GM21390 (cell line): ENCODE measurements at regions not wholly inside any gene's neighbourhood (a gene's known extent, or its start where the extent isn't known, plus 50 kb on each side); places are given as distances from the start of the nearest gene placed in this dataset.

Source experiments
- ATAC-seq: cut with Tn5 transposase; IDR thresholded peaks from one replicate; pipeline ENCODE4 v1.9.1; 2021; ENCODE audit not compliant: unreplicated experiment

GRCh38 chr10:43715334-43715733 lies 66.7 kb upstream of the ZNF32 start:
- ATAC-seq, result no peak

GRCh38 chr10:43712821-43713584 lies 64.3 kb upstream of the ZNF32 start:
- no peak for ATAC-seq

GRCh38 chr10:43710772-43711471 lies 62.2 kb upstream of the ZNF32 start:
- ATAC-seq, result no peak

- ATAC-seq, result no peak
These were observed 59.6 kb upstream of the ZNF32 start for GRCh38 chr10:43708262-43708661.

GRCh38 chr10:43707770-43708169 lies 59.1 kb upstream of the ZNF32 start:
- ATAC-seq, result no peak

DNA sequence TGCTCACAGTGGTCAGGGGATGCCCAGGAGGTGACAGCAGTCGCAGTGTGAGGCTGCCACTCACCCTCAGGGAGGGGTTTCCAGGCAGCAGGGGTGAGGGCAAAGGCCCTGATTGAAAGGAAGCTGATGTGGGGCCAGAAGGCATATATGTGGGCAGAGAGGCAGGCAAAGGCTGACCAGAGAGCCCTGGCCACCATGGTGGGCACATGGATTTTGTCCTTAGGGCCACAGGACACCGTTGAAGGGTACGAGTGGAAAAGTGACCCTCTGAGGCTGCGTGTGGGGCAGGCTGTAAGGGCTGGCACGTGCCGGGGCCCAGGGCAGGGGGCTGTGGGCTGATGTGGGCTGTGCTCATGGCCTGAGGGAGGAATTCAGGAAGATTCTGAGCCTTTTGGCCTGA lies 57.5 kb upstream of the ZNF32 start:
- ATAC-seq, result no peak

GRCh38 chr10:43703286-43703685 lies 54.6 kb upstream of the ZNF32 start:
- no peak for ATAC-seq

DNA sequence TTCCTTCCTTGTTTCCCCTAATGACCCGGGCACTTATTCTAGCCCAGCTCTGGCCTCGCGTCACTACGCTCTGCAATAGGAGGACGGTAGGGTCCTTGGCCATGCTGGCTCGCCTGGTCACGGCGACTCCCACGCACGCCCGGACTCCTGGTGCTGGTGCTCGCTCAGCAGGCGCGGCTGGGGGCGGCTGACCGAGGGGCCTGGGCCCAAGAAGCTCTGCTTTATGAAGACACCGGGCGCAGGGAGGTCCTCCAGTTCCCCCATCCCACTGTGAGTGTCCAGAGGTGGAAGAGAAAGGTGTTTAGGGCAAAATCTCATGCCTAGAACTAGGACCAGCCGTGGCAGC lies 54.2 kb upstream of the ZNF32 start:
- no peak for ATAC-seq

GRCh38 chr10:43702213-43702935 lies 53.7 kb upstream of the ZNF32 start:
- ATAC-seq, result no peak

DNA sequence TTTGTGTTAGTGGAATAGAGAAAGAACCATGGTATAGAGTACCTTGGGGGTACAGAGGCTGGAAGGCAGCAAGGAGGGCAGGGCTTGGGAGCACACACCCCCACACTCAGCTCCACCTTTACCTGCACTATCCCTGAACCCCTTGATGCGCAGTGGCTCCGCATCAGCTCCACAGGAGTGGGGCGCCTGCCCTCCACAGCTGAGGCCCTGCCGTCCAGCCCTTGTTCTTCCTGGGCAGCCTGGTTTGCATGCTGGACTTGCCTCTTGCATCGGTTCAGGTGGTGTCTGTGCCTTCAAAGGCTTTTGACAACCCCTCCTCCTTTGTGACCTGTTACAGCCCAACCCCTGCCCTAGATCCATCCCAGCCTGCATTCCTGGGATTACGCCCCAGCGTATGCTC lies 52.6 kb upstream of the ZNF32 start:
- ATAC-seq, result no peak

- no peak for ATAC-seq
These were observed 51.6 kb upstream of the ZNF32 start for GRCh38 chr10:43700306-43700705.

DNA sequence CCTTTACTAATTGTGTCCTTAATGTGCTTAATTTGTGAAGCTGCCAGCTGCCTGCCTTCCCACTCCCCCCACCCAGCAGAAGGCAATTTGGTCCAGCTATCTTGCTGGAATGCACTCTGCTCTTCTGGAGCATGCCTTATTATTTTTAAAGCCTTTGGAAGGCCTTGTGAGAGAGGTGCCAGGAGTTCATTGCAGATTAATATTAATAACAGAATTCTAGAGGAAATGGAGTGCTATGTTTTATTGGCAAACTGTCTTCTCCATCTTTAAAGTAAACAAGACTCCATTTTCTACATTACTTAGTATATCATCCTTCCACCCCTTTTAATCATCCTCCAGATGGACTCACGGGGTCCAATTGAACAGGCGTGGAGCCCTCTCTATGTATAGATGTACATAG lies 50.8 kb upstream of the ZNF32 start:
- no peak for ATAC-seq
